Astrocyte (in vitro differentiated cells and primary cell): ENCODE measurements at regions not wholly inside any gene's neighbourhood (a gene's known extent, or its start where the extent isn't known, plus 50 kb on each side); places are given as distances from the start of the nearest gene placed in this dataset.

Source experiments
- DNase-seq: peaks from one replicate; pipeline ENCODE4 v3.0.0-alpha.2; 2010; ENCODE audit warnings: low read depth
- FAIRE-seq: peaks from 2 replicates; lab custom pipeline; 2011; peaks lifted over from hg19 to GRCh38; lab: Jason Lieb, UNC
- H2AFZ ChIP-seq: 2 replicates; pipeline ENCODE4 v1.6.0; 2012; ENCODE audit warnings: low read depth, low read length, inconsistent platforms
- H3K27ac ChIP-seq: 2 replicates; pipeline ENCODE4 v1.5.1; 2011; ENCODE audit warnings: low read depth, low read length, inconsistent platforms
- H3K27me3 ChIP-seq: 2 replicates; pipeline ENCODE4 v1.6.0; 2011; ENCODE audit warnings: low read length, inconsistent platforms; ENCODE audit not compliant: insufficient read depth
- H3K36me3 ChIP-seq: 2 replicates; pipeline ENCODE4 v1.5.1; 2011; ENCODE audit warnings: low read length, inconsistent platforms; ENCODE audit not compliant: insufficient read depth
- H3K4me1 ChIP-seq: 2 replicates; pipeline ENCODE4 v1.5.1; 2011; ENCODE audit warnings: low read length, inconsistent platforms; ENCODE audit not compliant: insufficient read depth
- H3K4me2 ChIP-seq: 2 replicates; pipeline ENCODE4 v1.6.0; 2012; ENCODE audit warnings: low read length, inconsistent platforms
- H3K4me3 ChIP-seq: 2 replicates; pipeline ENCODE4 v1.5.1; 2011; ENCODE audit warnings: low read depth, mild to moderate bottlenecking, low read length, inconsistent platforms; ENCODE audit not compliant: insufficient read depth
- H3K79me2 ChIP-seq: 2 replicates; pipeline ENCODE4 v1.6.0; 2012; ENCODE audit warnings: mild to moderate bottlenecking, low read length, inconsistent platforms; ENCODE audit not compliant: insufficient read depth
- H3K9ac ChIP-seq: 2 replicates; pipeline ENCODE4 v1.6.0; 2012; ENCODE audit warnings: mild to moderate bottlenecking, low read length, inconsistent platforms
- H3K9me3 ChIP-seq: 2 replicates; pipeline ENCODE4 v1.5.1; 2012; ENCODE audit warnings: low read depth, mild to moderate bottlenecking, low read length, inconsistent platforms; ENCODE audit not compliant: insufficient read depth
- H4K20me1 ChIP-seq: 2 replicates; pipeline ENCODE4 v1.6.0; 2012; ENCODE audit warnings: low read length, inconsistent platforms; ENCODE audit not compliant: insufficient read depth
- H3K27ac Mint-ChIP-seq: one replicate; pipeline ENCODE4 v1.8.0; 2021; ENCODE audit warnings: mild to moderate bottlenecking, mixed read lengths; ENCODE audit not compliant: unreplicated experiment
- H3K27me3 Mint-ChIP-seq: one replicate; pipeline ENCODE4 v1.8.0; 2021; ENCODE audit warnings: low read depth, mixed read lengths; ENCODE audit not compliant: unreplicated experiment
- H3K36me3 Mint-ChIP-seq: one replicate; pipeline ENCODE4 v1.8.0; 2021; ENCODE audit warnings: low read depth, mixed read lengths; ENCODE audit not compliant: unreplicated experiment
- H3K4me1 Mint-ChIP-seq: one replicate; pipeline ENCODE4 v1.8.0; 2021; ENCODE audit warnings: low read depth, mixed read lengths; ENCODE audit not compliant: unreplicated experiment
- H3K4me3 Mint-ChIP-seq: one replicate; pipeline ENCODE4 v1.8.0; 2021; ENCODE audit warnings: mild to moderate bottlenecking, moderate library complexity, mixed read lengths; ENCODE audit not compliant: unreplicated experiment
- H3K9me3 Mint-ChIP-seq: one replicate; pipeline ENCODE4 v1.8.0; 2021; ENCODE audit warnings: mild to moderate bottlenecking, mixed read lengths; ENCODE audit not compliant: unreplicated experiment
- EZH2 ChIP-seq: IDR thresholded peaks from 2 replicates; pipeline ENCODE4 v1.6.1; 2012; ENCODE audit warnings: mild to moderate bottlenecking, low read length, inconsistent platforms; ENCODE audit not compliant: insufficient read depth
- TF ChIP-seq, protein P1 (sequence below): IDR thresholded peaks from 2 replicates; pipeline ENCODE4 v1.5.1; 2011; ENCODE audit warnings: low read depth, mild to moderate bottlenecking, inconsistent platforms, low read length, moderate library complexity; ENCODE audit not compliant: insufficient read depth

DNA sequence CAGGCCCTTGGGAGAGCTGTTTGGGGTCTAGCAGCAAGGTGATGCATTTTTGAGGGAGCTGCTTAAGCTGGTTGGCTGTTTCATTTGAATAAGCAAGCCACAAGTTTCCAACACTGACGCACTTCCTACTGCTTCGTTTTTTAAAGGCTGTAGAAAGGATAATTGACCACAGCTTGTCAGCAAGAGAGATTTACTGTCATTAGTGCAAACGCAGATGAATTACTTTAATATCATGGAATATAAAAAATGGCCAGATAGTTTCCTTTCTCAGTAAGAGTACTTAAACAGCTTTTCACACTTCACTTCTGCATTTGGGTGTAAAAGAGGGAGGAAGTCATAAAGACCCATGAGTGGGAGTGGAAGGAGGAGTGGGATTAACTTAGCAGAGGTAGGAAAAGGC is 61.5 kb downstream of the FZD1 start:
- H3K9ac ChIP-seq, result no peak overlapping the region
- H3K4me1 ChIP-seq, result no peaks in the 10 kb centered on the region
- no peak overlapping the region for H3K4me3 ChIP-seq
- H3K36me3 ChIP-seq, result no peaks in the 10 kb centered on the region
- Mint-ChIP-seq H3K4me1 (no peaks in the 10 kb centered on the region), H3K27ac (no peak overlapping the region), H3K9me3 (no peaks in the 10 kb centered on the region), H3K4me3 (no peak overlapping the region), H3K27me3 (peaks cover 9% of the 10 kb centered on the region), H3K36me3 (no peaks in the 10 kb centered on the region)
- no peaks in the 10 kb centered on the region for H4K20me1 ChIP-seq
- H3K27me3 ChIP-seq, result no peaks in the 10 kb centered on the region
- no peak for TF ChIP-seq EZH2
- TF ChIP-seq, protein P1, sequence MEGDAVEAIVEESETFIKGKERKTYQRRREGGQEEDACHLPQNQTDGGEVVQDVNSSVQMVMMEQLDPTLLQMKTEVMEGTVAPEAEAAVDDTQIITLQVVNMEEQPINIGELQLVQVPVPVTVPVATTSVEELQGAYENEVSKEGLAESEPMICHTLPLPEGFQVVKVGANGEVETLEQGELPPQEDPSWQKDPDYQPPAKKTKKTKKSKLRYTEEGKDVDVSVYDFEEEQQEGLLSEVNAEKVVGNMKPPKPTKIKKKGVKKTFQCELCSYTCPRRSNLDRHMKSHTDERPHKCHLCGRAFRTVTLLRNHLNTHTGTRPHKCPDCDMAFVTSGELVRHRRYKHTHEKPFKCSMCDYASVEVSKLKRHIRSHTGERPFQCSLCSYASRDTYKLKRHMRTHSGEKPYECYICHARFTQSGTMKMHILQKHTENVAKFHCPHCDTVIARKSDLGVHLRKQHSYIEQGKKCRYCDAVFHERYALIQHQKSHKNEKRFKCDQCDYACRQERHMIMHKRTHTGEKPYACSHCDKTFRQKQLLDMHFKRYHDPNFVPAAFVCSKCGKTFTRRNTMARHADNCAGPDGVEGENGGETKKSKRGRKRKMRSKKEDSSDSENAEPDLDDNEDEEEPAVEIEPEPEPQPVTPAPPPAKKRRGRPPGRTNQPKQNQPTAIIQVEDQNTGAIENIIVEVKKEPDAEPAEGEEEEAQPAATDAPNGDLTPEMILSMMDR, result no peak
- no peak overlapping the region for H3K4me2 ChIP-seq
- H3K79me2 ChIP-seq, result no peaks in the 10 kb centered on the region
- H3K27ac ChIP-seq, result no peak overlapping the region
- DNase-seq (peak; percentile 71), FAIRE-seq (no peak)
- H2AFZ ChIP-seq, result no peak overlapping the region
- H3K9me3 ChIP-seq, result no peaks in the 10 kb centered on the region

DNA sequence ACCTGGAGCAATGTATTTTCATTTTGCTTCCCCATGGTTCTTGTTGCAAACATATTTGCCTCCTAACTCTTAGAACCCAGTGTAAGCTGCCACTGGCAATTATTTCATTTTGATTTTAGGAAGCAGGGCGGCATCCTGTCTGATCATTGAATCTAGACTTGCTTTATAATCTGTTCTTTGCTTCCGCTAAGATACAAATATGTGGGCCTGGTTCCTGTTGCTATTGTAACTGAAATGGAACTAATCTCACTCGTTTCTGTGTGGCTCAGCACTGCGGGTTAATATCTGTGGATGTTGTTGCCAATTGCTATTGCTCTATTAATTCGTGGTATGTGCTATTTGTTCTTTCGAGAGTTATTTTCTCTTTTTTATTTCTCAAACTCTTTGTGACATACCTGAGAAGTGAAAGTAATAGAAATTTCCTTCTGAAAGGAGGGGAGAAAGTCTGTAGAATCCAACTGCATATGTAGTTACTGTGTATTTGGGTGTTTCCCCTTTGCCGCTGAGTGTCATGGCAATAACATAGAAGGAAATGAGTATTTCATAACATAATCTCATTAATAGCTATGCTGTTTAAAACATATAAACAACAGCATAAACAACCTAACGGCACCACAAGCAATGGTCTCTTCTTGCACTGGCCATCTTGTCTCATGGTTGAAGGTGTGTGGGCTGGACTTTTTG is 62.4 kb downstream of the FZD1 start:
- H3K4me3 ChIP-seq, result no peak overlapping the region
- no peaks in the 10 kb centered on the region for H3K36me3 ChIP-seq
- TF ChIP-seq EZH2, result no peak
- TF ChIP-seq, protein P1, result no peak
- DNase-seq (no peak), FAIRE-seq (no peak)
- Mint-ChIP-seq H3K27ac (no peak overlapping the region), H3K4me3 (no peak overlapping the region), H3K36me3 (no peaks in the 10 kb centered on the region), H3K4me1 (no peaks in the 10 kb centered on the region), H3K9me3 (no peaks in the 10 kb centered on the region), H3K27me3 (peaks cover 9% of the 10 kb centered on the region)
- no peaks in the 10 kb centered on the region for H4K20me1 ChIP-seq
- no peaks in the 10 kb centered on the region for H3K79me2 ChIP-seq
- H3K27ac ChIP-seq, result no peak overlapping the region
- no peak overlapping the region for H3K9ac ChIP-seq
- no peaks in the 10 kb centered on the region for H3K27me3 ChIP-seq
- no peaks in the 10 kb centered on the region for H3K4me1 ChIP-seq
- H3K9me3 ChIP-seq, result no peaks in the 10 kb centered on the region
- H2AFZ ChIP-seq, result no peak overlapping the region
- H3K4me2 ChIP-seq, result no peak overlapping the region

DNA sequence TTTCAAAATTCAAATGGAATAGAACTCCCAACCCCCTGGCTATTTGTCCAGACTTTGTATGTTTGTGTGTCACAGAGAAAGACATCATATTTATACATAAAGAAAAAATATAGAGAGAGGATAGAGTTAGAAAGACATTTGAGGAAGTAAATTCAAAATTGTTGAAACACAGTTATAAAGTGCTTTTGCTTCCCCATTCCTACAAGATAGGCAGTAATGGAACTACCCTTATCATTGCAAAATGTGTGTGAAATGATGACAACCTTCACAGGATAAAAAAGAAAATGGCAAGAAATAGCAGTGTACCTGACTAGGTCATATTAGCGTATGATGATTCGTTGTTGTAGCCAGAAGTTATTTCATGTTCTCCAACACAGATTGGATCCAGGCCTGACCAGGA is 63.1 kb downstream of the FZD1 start:
- Histone ChIP-seq H3K9me3 (no peaks in the 10 kb centered on the region), H3K4me3 (no peak overlapping the region), H2AFZ (no peak overlapping the region), H3K79me2 (no peaks in the 10 kb centered on the region), H3K27ac (no peak overlapping the region), H3K36me3 (no peaks in the 10 kb centered on the region), H3K4me1 (no peaks in the 10 kb centered on the region), H3K4me2 (no peak overlapping the region), H3K27me3 (no peaks in the 10 kb centered on the region), H4K20me1 (no peaks in the 10 kb centered on the region), H3K9ac (no peak overlapping the region)
- DNase-seq (no peak), FAIRE-seq (no peak)
- H3K4me3 Mint-ChIP-seq, result no peak overlapping the region
- peaks cover 9% of the 10 kb centered on the region for H3K27me3 Mint-ChIP-seq
- no peaks in the 10 kb centered on the region for H3K36me3 Mint-ChIP-seq
- H3K9me3 Mint-ChIP-seq, result no peaks in the 10 kb centered on the region
- no peak for TF ChIP-seq EZH2
- no peaks in the 10 kb centered on the region for H3K4me1 Mint-ChIP-seq
- H3K27ac Mint-ChIP-seq, result no peak overlapping the region
